T-helper 9 cell (primary cell): ENCODE measurements at regions not wholly inside any gene's neighbourhood (a gene's known extent, or its start where the extent isn't known, plus 50 kb on each side); places are given as distances from the start of the nearest gene placed in this dataset.

Experiments used
- DNase-seq: peaks from one replicate; pipeline ENCODE4 v3.0.0-alpha.2; 2020

- no peak for DNase-seq
These were observed 63.0 kb downstream of the C5orf15 start for GRCh38 chr5:133905424-133905823.

GRCh38 chr5:133904641-133905040 is 63.8 kb downstream of the C5orf15 start:
- DNase-seq, result no peak

- no peak for DNase-seq
These were observed 65.8 kb downstream of the C5orf15 start for GRCh38 chr5:133902511-133903118.

GRCh38 chr5:133900534-133901270 is 67.7 kb downstream of the C5orf15 start:
- DNase-seq, result no peak

- no peak for DNase-seq
These were observed 68.9 kb downstream of the C5orf15 start for GRCh38 chr5:133899506-133899905.

- no peak for DNase-seq
These were observed 70.0 kb downstream of the C5orf15 start for GRCh38 chr5:133898440-133898839.

- DNase-seq, result no peak
These were observed 71.0 kb downstream of the C5orf15 start for GRCh38 chr5:133897431-133897830.

GRCh38 chr5:133896873-133897272 is 71.6 kb downstream of the C5orf15 start:
- DNase-seq, result no peak

- DNase-seq, result no peak
These were observed 72.2 kb downstream of the C5orf15 start for GRCh38 chr5:133895979-133896845.

GRCh38 chr5:133894143-133894542 is 74.3 kb downstream of the C5orf15 start:
- DNase-seq, result no peak

- DNase-seq, result no peak
These were observed 75.7 kb downstream of the C5orf15 start for GRCh38 chr5:133892774-133893173.

GRCh38 chr5:133892306-133892705 is 76.1 kb downstream of the C5orf15 start:
- DNase-seq, result no peak

GRCh38 chr5:133891390-133891789 is 77.0 kb downstream of the C5orf15 start:
- no peak for DNase-seq

GRCh38 chr5:133890776-133891280 is 77.6 kb downstream of the C5orf15 start:
- DNase-seq, result no peak

- DNase-seq, result no peak
These were observed 78.1 kb downstream of the C5orf15 start for GRCh38 chr5:133890314-133890713.

- no peak for DNase-seq
These were observed 79.0 kb downstream of the C5orf15 start for GRCh38 chr5:133889271-133889905.

GRCh38 chr5:133888625-133888991 is 79.8 kb downstream of the C5orf15 start:
- DNase-seq, result no peak

GRCh38 chr5:133885566-133885965 is 82.9 kb downstream of the C5orf15 start:
- no peak for DNase-seq

GRCh38 chr5:133884569-133885311 is 83.7 kb downstream of the C5orf15 start:
- no peak for DNase-seq

GRCh38 chr5:133883916-133884315 is 84.5 kb downstream of the C5orf15 start:
- DNase-seq, result no peak

GRCh38 chr5:133882846-133883245 is 85.6 kb downstream of the C5orf15 start:
- no peak for DNase-seq

GRCh38 chr5:133882389-133882695 is 86.1 kb downstream of the C5orf15 start:
- DNase-seq, result no peak
